ENCODE measurements at regions not wholly inside any gene's neighbourhood (a gene's known extent, or its start where the extent isn't known, plus 50 kb on each side); places are given as distances from the start of the nearest gene placed in this dataset.

DNA sequence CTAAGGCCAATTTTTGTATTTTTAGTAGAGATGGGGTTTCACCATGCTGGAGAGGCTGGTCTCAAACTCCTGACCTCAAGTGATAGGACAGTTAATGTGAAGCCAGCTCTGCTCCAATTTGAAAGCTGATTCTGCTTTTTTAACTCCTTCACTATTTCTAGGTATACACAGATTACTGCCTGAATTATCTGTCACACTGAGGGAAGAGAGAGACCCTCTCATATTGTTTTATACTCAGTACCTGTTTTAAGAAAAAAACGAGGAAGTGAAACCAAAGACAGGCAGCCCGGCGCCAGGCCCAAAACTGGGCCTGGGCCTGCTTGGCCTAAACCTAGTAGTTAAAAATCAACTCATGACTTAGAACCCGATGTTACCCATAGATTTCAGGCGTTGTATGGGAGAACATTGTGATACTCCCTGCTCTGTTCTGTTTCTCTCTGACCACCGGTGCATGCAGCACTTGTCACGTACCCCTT, 1601.5 kb upstream of the PCDH10 start:
- TF ChIP-seq, protein P1, sequence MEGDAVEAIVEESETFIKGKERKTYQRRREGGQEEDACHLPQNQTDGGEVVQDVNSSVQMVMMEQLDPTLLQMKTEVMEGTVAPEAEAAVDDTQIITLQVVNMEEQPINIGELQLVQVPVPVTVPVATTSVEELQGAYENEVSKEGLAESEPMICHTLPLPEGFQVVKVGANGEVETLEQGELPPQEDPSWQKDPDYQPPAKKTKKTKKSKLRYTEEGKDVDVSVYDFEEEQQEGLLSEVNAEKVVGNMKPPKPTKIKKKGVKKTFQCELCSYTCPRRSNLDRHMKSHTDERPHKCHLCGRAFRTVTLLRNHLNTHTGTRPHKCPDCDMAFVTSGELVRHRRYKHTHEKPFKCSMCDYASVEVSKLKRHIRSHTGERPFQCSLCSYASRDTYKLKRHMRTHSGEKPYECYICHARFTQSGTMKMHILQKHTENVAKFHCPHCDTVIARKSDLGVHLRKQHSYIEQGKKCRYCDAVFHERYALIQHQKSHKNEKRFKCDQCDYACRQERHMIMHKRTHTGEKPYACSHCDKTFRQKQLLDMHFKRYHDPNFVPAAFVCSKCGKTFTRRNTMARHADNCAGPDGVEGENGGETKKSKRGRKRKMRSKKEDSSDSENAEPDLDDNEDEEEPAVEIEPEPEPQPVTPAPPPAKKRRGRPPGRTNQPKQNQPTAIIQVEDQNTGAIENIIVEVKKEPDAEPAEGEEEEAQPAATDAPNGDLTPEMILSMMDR (IDR thresholded peaks at IDR 0.05), result no peak
- no peak for TF ChIP-seq POLR2AphosphoS5 (IDR thresholded peaks at IDR 0.05)
- TF ChIP-seq POLR2A (IDR thresholded peaks at IDR 0.05; ENCODE audit: low read depth), result no peak
